ENCODE measurements at regions not wholly inside any gene's neighbourhood (a gene's known extent, or its start where the extent isn't known, plus 50 kb on each side); places are given as distances from the start of the nearest gene placed in this dataset.

- TF ChIP-seq CTCF (optimal IDR thresholded peaks at IDR 0.05 in 1 of 3, IDR thresholded peaks at IDR 0.05 in 1 of 3, conservative IDR thresholded peaks at IDR 0.05 in 1 of 3; ENCODE audit: extremely low read depth in 1 of 3, insufficient read depth in 2 of 3, low read length in 3 of 3), result no peak
- TF ChIP-seq EZH2 (IDR thresholded peaks at IDR 0.05; ENCODE audit: low read length), result no peak
Observed at GRCh38 chr1:70667494-70668170, 256.6 kb downstream of the CTH start.
